NCI-H460 (cell line): ENCODE measurements at regions not wholly inside any gene's neighbourhood (a gene's known extent, or its start where the extent isn't known, plus 50 kb on each side); places are given as distances from the start of the nearest gene placed in this dataset.

Experiments used
- DNase-seq: peaks from one replicate; pipeline ENCODE4 v3.0.0-alpha.2; 2016; ENCODE audit warnings: low read depth; ENCODE audit errors: extremely low read depth

- DNase-seq: no peak
Observed at GRCh38 chr18:56545464-56545863, 92.9 kb downstream of the TXNL1 start.

- no peak for DNase-seq
Observed at GRCh38 chr18:56542476-56542875, 95.9 kb downstream of the TXNL1 start.

GRCh38 chr18:56541793-56542192 is 96.6 kb downstream of the TXNL1 start:
- DNase-seq: no peak

- DNase-seq: no peak
Observed at GRCh38 chr18:56541340-56541739, 97.1 kb downstream of the TXNL1 start.

- no peak for DNase-seq
Observed at GRCh38 chr18:56538746-56539145, 99.6 kb downstream of the TXNL1 start.

DNA sequence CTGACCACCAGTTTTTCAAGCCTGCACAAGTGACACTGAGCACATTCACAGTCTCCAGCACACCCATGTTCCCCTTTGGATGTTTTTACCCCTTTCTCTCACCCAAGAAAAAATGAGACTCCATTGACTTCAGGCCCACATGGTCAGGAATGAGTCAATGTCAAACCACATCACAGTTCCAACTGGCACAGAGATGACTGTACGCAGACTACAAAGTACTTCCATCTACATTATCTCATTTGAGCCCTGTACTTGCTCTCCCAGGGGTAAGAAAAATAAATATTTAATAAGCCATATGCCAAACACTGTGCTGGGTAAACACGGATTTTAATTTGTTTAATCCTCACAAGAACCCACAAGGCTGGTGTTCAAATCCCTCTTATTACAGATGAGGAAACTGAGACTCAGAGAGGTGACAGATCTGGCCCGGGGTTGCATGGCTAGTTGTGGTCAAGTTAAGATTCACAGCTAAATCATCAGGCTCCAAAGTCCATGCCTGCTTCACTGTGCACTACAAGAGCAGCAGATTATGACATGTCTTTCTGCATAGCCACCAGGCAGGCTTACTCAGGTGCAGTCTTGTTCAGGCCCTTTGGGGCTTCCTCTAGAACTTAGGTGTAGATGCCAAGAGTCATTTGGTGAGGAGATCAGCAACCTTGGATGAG is 106.1 kb downstream of the TXNL1 start:
- no peak for DNase-seq

- no peak for DNase-seq
Observed at GRCh38 chr18:56522816-56523215, 115.6 kb downstream of the TXNL1 start.

GRCh38 chr18:56521263-56521662 is 117.1 kb downstream of the TXNL1 start:
- no peak for DNase-seq

DNA sequence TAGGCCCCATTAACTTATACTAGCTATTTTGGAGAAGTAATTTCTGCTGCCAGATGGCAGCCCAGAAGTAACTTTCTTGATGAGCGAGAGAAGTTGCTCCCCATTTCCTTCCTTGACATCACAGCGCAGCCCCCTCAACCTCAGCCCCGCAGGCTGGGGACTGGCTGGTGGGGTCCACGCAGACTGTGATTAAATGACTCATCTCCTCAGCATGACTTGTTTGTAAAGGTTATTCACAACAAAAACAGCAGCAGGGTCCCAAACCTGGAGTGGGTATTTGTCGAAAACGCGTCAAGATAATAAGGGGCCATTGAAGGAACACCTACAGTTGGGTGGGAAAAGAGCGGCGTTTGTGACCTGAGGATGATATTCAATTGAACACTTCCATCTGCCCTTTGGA is 120.6 kb downstream of the TXNL1 start:
- DNase-seq: no peak

GRCh38 chr18:56517196-56517595 is 121.2 kb downstream of the TXNL1 start:
- DNase-seq: no peak

- DNase-seq: no peak
Observed at GRCh38 chr18:56516789-56517188, 121.6 kb downstream of the TXNL1 start.

GRCh38 chr18:56515522-56515921 is 122.9 kb downstream of the TXNL1 start:
- DNase-seq: no peak

DNA sequence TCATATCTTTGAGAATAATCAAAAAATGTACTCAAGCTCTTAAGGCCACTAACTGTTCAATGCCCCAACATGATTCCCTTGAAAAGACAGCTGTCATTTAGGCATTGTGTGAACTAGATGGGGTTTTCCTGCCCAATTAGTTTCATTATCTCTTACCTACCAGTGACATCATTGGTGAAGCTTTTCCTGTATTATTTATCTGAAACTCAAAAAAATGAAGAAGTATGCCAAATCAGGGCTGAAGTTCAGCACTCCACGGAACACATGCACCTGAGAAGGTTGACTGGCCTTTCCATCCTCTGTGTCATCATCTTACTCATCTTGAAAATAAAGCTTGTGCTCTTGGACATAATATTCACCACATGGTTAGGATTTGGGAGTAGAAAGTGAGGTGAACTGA is 126.4 kb downstream of the TXNL1 start:
- DNase-seq: no peak

DNA sequence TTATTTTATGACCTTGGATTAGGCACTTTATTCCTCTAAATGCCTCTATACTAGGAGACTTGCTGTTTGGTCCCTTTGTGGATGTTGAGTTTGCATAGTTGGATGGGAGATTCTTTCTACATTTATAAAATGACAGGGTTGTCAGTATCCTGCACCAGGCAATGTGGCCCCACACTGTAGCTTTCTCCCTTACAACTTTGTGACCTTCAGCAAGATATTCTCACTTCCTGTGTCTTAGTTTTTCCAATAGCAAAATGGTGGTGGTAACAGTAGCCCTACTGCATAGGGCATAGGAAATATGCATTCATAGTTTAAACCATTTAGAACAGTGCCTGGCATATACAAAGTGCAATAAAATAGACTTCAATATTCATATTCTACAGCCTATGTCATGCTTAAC is 128.3 kb downstream of the TXNL1 start:
- DNase-seq: no peak

DNA sequence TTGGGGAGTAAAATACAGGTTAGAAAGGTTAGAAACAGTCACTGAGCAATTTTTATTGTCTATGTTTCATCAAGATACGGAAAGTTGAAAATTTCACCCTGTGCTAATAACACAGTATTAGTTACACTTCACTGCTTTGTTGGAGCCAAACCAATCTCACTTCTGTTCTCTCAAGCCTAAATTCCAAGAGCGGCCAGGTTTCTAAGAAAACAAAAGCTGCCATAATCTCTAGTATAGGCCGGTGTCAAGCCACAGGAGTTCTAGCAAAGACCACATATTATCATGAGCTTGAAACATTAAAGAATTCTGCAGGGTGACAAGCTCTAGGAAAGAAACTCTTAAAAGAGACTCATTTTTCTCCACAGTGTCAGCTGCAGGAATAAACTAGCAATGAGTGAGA is 128.7 kb downstream of the TXNL1 start:
- no peak for DNase-seq

DNA sequence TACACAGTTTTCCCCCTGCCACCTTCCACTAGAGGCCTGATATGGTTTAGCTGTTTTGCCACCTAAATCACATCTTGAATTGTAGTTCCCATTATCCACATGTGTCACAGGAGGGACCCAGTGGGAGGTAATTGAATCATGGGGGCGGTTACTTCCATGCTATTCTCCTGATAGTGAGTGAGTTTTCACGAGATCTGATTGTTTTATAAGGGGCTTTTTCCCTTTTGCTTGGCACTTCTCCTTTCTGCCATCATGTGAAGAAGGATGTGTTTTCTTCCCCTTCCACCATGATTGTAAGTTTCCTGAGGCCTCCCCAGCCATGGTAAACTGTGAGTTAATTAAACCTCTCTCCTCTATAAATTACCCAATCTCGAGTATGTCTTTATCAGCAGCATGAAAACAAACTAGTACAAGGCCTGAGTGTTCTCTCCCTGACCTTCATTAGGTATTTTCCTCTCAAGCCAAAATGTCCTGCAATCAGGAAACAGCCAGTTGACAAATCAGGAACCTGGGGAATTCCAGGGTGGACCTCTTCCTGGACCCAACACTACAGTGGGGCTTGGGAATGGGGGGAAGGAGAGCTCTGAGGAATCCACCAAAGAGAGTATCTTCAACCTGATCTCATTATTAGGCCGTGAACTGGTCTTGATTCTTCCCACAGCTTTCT is 129.9 kb downstream of the TXNL1 start:
- DNase-seq: no peak

DNA sequence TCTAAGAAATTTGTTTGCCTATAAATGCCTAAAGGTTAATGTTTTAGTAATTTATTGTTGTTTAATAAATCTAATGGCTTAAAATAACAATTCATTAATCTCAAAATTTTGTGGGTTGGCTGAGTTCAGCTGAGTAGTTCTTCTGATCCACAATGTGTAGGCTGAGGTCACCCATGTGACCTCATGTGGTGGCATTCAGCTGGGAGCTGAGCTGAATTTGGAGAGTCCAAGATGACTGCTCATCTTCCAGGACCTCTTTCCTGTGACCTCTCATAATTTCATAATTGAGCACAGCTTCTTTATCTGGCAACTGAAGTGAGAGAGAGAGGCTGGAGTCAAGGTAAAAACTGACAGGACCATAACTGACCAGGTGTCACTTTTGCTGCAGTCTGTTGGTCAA is 132.4 kb downstream of the TXNL1 start:
- DNase-seq: no peak

- no peak for DNase-seq
Observed at GRCh38 chr18:56505293-56505692, 133.1 kb downstream of the TXNL1 start.

DNA sequence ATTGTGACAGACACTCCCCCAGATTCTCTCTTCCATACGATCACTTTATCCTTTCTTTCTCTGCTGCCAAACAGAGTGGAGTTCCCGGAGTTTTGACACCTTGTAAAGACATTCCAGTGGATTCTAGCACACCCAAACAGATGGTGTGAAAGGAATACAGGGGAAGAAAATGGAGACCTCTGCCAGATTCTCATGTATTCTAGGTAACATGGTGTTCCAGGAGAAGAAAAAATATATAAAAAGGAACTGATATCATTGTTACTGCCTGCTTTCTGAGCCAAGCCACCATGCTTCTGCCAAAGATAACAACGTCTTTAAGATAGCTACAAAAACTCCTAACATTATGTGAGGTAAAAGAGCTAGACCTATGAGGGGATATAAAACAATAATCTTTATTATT is 136.5 kb downstream of the TXNL1 start:
- no peak for DNase-seq

DNA sequence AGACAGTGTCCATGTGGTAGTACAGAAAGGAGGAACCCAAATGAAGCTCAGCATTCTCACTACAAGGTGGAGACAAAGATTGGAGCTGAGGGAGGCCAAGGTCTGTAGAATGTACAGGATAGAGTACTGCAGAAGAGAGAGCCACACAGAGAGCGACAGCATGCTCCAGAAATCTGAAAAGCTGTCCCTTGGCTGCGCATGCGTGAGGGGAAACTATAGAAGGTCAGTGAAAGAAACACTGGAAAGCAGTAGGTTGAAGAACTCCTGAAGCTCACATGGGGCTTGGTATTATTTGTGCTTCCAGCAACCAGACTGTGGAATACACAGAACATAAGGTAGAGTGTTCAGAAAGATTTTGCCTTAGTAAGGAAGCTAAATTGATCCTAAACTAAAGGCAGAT is 142.5 kb downstream of the TXNL1 start:
- no peak for DNase-seq

DNA sequence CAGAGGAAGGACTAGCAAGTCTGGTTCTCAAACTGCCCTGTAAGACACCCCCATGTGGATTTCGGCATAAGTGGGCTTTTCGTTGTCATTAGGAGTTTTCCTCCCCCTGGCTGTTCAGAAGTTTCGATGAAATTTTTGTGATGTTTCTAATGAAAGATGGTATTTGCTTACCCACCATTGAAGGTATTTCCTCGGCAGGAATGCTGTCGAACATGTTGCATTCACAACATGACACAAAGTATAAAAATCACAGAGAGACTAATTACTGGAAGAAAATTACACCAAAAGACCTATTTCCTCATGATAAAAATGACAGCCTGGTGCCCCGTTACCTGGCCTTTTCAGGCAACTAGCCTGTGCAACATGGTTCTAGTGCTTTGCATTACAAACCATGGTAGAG is 144.9 kb downstream of the TXNL1 start:
- no peak for DNase-seq

GRCh38 chr18:56492136-56492535 is 146.3 kb downstream of the TXNL1 start:
- DNase-seq: no peak

DNA sequence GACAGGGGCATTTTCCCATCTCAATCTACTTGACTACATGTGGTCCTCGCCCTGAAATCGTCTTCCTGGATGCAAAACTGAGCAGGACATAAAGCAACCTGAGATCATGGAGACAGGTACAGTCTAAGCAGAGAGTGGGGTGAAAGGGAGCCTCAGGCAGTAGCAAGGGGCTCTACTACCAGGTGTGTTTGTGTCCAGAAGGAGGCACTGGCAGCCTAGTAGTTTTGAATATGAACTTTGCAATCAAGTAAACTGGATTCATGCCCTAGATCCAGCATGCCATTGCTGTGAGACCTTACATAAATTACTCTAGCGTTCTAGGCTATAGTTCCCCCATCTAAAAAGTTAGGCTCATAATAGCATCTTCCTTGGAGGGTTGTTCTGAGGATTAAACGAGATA is 147.4 kb downstream of the TXNL1 start:
- no peak for DNase-seq
